ENCODE measurements at regions not wholly inside any gene's neighbourhood (a gene's known extent, or its start where the extent isn't known, plus 50 kb on each side); places are given as distances from the start of the nearest gene placed in this dataset.
"Not testable (repeated sequence)": the region's sequence is repeated elsewhere in the genome, so short reads cannot be mapped to it uniquely, and the experiment has no call there.

DNA sequence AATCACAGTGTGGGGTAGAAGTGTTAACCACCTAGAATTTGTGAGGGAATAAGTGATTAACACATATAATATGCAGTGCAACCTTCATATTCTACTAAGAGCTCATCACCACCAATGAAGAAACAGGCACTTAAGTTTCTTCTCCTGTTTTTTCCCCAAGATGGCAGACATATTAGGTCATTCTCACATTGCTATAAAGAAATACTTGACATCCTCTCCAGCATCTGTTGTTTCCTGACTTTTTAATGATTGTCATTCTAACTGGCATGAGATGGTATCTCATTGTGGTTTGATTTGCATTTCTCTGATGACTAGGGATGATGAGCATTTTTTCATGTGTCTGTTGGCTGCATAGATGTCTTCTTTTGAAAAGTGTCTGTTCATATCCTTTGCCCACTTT lies 301.5 kb upstream of the CLEC14A start:
- not testable (repeated sequence) for DNase-seq

DNA sequence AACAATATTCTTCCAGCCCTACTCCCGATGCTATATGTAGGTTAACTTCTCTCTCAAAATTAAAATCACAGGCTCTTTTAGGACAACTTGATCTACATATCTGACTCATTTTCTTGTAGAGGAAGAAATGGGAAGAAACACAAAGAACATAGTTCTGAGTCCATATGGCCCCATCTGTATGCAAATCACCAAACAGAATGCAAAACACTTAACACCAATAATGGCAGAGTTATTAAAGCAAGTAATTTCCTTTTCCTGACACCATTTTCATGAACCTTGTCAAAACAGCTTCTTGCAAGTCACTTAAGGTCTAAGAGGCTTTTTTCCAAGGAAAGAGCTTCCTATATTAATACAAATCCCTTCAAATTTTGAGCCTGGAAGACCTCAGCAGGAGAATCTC lies 300.4 kb upstream of the CLEC14A start:
- DNase-seq, result no peak

DNA sequence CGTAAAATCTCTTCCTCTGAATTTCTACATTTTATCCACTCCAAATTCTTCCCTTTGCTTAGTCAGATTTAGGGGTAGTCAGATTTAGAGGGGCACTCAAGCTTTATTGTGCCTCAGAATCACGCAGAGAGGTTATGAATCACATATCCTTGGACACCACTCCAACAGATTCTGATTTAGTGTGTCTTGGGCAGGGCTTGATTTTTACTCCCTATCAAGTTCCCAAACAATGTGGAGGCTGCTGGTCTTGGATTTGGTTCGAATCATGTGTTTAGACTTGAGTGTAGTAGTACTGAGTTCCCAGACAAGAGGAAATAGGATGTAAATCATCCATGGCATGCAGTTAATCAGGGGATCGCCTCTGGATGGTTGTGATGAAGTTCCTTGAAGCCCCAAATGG lies 298.1 kb upstream of the CLEC14A start:
- DNase-seq, result no peak

DNA sequence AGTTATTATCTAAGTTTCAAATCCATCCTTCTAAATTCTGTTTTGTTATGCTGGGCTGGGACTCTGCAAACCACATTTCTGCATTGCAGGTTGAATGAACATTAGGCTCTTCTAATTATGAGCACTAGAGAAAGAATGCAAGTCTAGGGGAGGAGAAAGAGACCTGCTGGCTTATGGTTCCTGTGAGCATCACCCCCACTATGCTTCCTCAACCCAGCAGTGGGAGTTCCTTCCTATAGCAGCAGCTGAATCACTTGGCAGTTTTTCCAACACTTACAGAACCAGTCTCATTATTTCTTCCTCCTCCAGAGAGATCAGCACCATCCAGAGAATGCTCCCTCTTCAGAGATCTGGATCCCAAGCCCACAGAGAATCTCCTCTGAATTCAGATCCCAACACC lies 297.7 kb upstream of the CLEC14A start:
- no peak for DNase-seq

DNA sequence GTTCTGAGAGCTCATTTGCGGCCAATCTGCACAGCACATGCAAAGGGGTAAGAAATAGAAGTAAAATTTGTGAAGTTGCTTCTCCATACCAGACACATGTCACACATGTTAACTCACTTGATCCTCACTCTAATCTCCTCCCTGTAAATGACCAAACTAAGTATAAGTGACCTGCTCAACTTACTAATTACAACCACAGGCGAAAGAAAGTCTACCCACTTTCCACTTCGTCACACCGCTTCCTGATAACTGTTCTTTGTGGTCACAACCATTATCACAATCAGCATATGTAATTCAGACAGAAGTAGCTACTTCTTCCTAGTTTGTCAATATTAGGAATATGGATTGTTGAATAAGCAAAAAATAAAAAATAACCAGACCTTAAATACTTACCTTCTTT lies 293.7 kb upstream of the CLEC14A start:
- no peak for DNase-seq

DNA sequence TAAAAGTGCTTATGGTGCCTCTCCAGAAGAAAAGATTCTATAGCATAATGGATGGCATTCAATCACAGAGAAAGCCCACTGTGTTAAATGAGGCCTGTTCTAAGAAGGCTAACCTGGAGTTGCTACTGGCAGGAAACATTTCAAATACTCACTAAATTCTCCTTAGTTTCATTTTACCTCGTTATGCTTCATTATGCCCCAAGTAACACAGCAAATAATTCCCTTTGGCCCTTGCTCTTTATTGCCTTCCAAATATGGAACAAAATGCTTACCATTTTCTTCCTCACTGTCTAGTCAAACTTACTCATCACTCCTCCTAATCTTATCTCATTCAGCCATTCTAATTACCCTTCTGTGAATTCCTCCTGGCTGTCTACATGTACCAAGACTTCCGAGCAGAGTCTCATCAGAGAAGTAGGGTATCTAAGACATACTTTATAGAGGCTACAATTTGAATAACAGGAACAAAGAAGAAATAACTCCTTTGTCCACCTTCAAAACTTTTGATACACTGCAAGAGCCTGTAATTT lies 292.1 kb upstream of the CLEC14A start:
- DNase-seq, result no peak

DNA sequence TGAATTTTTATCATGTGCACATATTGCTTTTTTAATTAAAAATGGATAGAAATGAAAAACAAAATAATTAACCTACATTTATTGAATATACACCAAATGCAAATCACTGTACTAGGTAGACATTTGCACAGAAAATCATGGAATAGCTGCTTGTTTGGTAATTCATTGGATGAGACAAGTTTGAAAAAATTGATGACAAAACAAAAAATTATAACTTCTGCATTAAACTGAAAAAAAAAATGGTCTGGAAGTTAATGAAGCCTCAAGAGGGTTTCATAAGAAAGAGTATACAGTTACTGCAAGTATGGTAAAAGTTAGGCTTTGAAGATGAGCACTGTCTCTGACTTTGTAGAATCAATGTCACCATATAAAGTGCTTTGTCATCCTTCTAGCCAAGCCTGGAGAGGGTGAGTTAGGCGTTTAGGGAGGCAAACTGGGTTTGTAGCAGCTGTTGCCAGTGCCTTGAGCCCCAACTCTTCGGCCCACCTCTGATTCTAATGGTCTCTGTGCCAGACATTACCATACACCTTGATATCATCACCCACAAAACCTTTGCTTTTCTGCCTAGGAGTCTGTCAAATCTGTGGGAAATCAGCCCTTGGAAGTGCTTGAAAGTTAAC lies 291.1 kb upstream of the CLEC14A start:
- no peak for DNase-seq

DNA sequence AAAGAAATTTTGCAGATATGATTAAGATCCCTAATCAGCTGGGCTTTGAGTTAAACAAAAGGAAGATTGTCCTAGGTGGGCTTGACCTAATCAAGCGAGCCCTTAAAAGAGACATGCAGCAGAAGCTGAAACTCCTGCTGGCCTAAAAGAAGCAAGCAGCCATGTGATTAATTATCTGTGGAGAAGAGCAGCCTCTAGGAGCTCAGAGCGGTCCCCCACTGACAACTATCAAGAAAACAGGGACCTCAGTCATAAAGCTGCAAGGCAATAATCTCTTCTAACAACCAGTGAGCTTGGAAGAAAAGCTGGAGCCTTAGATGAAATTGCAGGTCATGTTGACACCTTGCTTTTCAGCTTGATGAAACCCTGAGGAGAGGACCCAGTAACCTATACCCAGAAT lies 288.9 kb upstream of the CLEC14A start:
- no peak for DNase-seq

DNA sequence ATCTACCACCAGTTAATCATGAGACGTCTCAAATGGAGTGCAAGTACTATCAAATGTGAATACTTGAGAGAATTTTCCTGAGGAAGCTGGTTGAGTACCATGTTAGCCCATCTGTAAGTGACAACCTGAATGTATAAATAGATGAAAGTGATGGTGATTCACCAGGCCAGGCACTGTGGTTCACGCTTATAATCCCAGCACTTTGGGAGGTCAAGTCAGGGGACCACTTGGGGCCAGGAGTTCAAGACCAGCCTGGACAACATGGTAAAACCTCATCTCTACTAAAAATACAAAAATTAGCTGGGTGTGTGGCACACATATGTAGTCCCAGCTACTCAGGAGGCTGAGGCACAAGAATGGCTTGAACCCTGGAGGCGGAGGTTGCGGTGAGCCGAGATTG lies 288.0 kb upstream of the CLEC14A start:
- not testable (repeated sequence) for DNase-seq

DNA sequence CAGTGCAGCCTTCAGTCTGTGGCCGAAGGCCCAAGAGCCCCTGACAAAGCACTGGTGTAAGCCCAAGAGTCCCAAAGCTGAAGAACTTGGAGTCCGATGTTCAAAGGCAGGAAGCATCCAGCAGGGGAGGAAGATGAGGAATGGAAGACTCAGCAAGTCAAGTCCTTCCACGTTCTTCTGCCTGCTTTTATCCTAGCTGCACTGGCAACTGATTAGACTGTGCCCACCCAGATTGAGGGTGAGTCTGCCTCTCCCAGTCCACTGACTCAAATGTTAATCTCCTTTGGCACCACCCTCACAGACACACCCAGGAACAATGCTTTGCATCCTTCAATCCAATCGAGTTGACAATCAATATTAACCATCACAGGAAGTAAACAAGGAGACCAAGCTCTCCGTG lies 282.2 kb upstream of the CLEC14A start:
- DNase-seq, result not testable (repeated sequence)

DNA sequence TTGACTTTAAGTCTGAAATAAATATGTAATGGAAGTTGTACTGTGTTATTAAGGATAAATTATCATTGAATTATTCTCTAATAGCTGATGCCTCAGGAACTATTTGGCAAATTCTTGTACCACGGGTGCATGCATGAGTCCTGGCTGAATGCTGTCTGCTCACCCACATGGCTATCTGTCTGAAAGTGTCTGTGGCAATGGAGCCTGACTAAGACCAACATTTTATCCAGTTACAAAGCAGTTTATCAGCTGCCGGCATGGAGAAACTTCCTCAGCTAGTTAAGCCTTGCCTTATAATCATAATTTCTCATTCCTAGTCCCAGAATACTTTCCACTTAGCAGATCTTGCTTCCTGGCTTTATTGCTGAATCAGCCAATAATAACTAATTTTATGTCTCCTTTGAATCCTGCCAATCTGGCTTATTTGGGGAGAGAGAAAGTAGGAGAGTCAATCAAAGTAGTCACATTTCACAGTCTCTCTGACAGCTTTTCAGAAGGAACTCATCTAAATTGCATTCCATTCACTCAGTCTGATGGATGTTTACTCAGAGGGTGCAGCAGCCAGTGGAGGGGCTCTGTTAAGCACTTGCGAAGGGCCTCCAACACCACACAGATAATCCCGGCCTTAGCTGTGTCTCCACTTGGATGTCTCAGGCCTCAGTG lies 280.6 kb upstream of the CLEC14A start:
- no peak for DNase-seq

DNA sequence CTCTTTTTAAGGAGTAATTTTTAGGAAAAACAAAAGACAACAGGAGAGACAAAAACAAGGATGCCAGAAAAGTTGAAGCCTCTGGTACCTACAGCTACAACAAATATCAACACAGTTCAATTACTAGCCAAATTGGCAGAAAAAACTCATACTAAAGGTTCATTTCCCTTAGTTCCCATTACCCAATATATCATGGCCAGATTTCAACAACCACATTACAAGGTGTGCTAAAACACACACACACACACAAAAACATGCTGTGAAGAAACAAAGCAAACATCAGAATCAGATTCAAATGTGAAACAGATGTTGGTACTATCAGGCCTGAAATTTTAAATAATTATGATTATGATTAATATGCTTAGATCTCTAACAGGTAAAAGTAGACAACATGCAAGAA lies 272.7 kb upstream of the CLEC14A start:
- no peak for DNase-seq

DNA sequence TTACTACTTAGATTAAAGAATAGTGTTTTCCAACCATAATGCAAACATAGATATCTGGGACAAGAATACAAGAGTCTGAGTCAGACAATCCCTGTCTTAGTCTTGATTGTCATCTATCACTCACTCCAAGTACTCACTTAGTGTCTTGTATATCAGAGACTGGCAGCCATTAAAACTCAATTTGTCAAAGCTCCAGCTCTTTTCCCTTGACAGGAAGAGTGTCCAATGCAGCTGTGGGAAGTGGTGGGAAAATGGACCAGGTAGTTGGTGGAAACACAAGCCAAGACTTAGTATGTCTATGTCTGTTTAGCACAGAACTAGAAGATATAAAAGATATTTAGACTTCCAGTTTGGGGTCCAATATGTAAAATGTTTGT lies 271.6 kb upstream of the CLEC14A start:
- no peak for DNase-seq

DNA sequence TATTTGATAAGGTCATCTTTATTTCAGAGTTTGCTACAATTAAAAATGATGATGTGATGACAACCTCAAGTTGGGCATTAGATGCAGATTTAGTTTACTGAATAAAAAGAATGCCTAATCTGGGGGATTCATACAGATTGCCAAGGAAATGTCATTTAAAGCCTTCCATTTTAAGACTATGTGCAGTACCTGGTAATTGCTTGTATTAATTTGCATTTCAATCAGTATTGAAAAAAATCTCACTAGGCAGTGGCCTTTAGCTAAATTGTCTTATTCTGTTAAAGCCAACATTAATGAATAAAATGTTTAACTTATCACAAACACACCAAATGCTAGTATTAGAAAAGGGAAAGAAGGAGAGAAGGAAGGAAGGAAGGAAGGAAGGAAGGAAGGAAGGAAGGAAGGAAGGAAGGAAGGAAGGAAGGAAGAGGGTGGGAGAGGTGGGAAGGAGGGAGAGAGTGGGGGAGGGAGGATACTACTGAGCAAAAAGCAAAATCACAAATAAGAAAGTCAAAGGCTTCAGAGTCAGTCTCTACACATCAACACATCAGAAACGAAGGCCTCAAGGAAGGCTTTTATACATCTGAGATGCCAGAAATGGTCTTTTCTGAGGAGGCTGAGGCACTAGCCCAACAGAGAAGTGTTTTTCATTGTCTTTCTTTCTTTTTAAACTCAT lies 271.1 kb upstream of the CLEC14A start:
- DNase-seq, result no peak

DNA sequence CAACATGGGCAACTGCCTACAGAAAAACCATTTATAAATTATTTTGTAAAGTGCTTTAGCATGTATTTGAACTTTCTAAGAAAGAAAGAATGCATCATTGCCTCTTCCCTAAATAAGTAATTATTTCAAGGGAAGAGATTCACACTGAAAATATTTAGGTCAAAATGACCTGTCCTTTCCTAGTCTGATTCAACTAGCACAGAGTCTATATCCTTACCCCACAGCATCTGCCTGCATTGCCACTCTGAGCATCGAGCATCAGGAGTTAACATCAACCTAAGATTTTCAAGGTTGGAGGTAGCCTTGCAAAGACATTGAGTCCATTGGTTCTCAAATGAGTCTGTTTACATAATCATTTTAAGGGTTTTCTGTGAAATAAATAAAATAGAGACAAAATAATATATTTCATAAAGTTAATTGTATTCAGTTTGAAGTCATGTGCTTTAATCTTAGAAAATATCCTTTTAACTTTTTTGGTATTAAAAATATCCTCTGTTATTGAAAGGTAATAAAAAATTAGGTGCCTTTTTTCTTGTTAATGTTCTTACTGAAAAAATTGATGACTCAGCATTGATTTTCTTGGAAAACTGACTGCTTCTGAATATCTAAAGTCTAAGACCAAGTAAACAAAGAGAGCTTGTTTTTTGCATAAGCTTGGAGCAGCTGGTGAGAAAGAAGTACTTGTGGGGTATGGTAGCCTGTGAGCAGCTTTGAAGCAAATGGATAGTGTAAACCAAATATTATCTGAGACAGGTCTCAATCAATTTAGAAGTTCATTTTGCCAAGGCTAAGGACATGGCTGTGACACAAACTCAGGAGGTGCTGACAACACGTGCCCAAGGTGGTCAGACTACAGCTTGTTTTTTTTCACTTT lies 269.0 kb upstream of the CLEC14A start:
- DNase-seq, result no peak

DNA sequence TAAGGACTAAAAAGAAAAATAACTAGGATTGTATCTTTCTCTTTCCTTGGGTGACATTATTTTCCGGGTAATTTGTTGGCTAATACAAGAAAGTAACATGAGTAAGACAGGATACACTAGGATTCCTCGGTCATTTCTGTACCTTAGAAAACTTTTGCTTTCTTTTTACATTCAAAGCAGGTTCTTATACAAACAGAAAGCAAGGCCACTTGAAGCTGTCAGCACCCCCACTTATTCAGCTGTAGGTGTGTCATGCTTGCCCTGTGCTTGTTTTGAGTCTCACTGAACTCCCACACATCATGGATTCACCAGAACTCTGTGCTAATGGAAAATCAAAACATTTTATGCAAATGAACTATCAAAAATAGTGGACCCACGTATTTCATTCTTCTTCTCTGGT lies 266.8 kb upstream of the CLEC14A start:
- no peak for DNase-seq

DNA sequence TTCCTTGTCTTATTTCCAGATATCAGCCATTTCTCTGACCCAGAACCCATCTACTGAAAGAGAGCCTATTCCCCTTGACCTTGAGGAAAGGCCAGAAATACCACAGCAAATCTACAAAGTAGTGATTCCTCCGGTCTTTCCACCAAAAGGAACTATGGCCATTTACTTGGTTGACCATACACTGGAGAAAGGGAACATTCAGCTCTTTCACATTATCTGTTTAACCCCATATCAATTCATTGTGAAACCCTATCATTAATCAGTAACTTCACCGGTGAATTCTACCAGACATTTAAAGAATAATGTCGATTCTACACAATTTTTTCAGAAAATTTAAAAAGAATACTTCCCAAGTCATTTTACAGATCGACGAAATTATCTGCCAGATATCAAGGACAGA lies 265.7 kb upstream of the CLEC14A start:
- no peak for DNase-seq

DNA sequence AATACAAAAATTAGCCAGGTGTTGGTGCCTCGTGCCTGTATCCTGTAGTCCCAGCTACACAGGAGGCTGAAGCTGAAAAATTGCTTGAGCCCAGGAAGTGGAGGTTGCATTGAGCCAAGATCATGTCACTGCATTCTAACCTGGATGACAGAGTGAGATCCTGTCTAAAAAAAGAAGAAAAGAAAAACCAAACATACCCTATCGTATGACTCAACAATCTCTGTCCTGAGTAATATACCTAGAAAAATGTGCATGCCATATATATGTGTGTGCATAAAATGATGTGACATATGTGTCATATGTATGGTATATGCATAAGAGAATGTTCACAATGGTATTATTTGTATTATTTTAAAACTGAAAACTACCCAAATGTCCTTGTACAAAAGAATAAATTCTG lies 261.5 kb upstream of the CLEC14A start:
- DNase-seq, result no peak

DNA sequence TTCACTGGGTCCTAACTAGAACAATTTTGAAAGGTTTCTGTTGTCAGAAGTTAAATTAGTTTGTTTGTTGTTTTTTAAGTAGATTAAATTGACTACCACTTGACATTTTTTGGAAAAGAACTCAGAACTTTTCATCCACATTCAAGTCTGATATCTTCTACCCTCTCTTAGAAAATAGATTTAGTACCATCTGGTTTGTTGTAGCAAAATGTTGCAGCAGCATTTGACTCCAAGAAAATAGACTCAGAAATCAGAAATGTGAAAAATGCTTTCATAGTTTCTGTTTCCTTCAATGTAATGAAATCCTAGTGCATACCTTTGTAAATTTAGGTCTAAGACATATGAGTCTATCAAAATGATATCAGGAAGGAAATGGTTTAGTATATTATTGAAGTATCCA lies 256.3 kb upstream of the CLEC14A start:
- DNase-seq, result no peak

DNA sequence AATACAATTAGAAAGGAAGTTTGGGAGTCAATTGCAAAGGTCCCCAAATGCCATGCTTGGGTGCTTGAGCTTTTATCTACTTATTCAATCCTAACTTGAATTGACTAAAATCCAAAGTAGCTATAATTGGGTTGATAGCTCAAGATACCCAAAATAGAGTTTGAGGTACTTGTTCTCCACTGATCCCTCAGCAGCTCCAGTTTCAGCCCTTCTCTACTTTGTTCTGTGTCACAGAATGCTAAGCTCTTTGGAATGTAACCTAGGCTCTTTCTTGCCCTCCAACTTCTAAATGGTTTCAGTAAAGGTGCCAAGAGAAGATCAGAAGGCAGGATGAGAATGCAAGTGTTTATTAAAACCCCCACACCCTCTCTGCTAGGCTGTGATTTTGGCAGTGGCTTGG lies 251.4 kb upstream of the CLEC14A start:
- DNase-seq, result no peak

DNA sequence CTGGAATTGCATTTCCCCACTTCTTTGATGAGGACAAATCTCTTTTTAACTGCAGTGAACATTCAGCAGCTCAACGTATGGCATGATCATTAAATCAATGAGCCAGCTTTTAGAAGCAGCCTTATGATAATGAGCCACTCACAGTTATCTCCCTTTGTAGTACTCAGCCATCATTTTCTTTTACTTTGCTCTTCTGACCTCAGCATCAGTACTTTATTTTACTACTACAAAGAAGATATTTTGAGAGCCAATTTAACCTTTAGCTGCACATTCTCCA lies 250.0 kb upstream of the CLEC14A start:
- no peak for DNase-seq

DNA sequence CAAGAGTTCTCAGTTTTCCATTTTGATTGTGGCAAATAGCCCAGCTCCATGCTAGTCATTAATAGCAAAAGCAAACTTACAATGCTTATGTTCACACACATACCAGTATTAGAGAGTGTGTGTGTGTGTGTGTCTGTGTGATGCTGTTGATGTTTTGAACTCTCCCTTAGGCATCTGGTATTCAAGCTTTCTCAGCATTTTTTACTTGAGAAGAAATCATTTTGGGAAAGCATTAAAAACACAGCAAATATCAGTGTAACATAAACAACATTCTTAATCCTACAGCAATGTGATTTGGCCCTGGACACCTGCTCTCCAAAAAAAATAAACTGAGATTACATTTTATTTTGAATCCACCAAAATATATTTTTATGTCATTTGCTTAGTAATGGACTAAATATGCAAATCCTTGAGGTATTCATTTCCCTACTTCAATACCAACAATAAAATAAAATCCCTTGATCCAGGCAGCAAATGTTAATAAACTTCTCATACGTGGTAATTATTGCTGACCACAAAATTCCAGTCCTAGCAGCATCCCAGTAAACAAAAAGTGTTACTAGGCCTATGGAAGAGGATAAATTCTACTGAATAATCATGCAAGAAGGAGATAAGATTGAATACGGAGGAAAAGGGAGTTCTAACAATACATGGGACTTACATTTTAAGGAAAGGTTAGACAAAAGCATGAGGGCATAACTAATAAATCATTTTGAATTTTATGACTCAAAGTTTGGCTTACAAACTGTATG lies 249.5 kb upstream of the CLEC14A start:
- DNase-seq, result no peak

DNA sequence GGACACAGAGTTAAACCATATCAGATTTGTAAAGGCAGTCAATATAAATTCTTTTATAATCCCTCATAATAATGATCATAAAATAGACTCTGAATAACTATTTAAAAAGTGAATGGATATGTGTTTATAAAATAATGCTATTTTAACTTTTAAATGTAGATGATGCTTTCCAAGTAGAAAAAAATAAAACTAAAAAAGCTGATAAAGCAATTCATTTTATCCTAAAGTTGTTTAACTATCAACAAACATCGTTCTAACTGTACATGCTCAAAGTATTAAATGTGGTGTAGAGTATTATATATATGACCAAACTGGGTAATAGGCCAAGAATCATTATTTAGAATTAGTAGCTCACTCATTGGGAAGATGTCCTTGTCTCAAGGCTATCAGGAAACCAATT lies 248.3 kb upstream of the CLEC14A start:
- no peak for DNase-seq
